Uterus (tissue), 3 donors: ENCODE measurements at regions not wholly inside any gene's neighbourhood (a gene's known extent, or its start where the extent isn't known, plus 50 kb on each side); places are given as distances from the start of the nearest gene placed in this dataset.

Experiments
- DNase-seq, 2 donors: peaks; one replicate each; pipeline ENCODE4 v3.0.0-alpha.2; 2019 to 2020
- H3K27ac ChIP-seq, 2 donors: fragments of 200-600 bp; sonication (generic); 1 replicate in 1 of 2; 2 replicates in 1 of 2; pipeline ENCODE4 v1.5.1; 2016 to 2018
- H3K27me3 ChIP-seq, 2 donors: fragments of 200-600 bp; sonication (generic); one replicate each; pipeline ENCODE4 v1.5.1; 2018 to 2019; ENCODE audit warnings: control low read depth in 1 of 2
- H3K36me3 ChIP-seq, 2 donors: fragments of 200-600 bp; sonication (generic); one replicate each; pipeline ENCODE4 v1.5.1; 2019; ENCODE audit warnings: control low read depth in 1 of 2
- H3K4me1 ChIP-seq, 2 donors: fragments of 200-600 bp; sonication (generic); one replicate each; pipeline ENCODE4 v1.5.1; 2018 to 2019; ENCODE audit warnings: control low read depth in 1 of 2
- H3K4me3 ChIP-seq, 2 donors: fragments of 200-600 bp; sonication (generic); 1 replicate in 1 of 2; 2 replicates in 1 of 2; pipeline ENCODE4 v1.5.1; 2018 to 2019; ENCODE audit warnings: mild to moderate bottlenecking in 1 of 2
- H3K9me3 ChIP-seq, 2 donors: fragments of 200-600 bp; sonication (generic); one replicate each; pipeline ENCODE4 v1.5.1; 2019; ENCODE audit warnings: control low read depth in 1 of 2
- CTCF ChIP-seq, 4 experiments: fragments of 200-600 bp in 2 of 4; fragments of 450-650 bp in 2 of 4; sonication (generic) in 2 of 4; IDR thresholded peaks; one replicate each; pipeline ENCODE4 v1.5.1; 2016 to 2019; ENCODE audit warnings: antibody characterized with exemption in 4 of 4, mild to moderate bottlenecking in 2 of 4, moderate library complexity in 1 of 4
- POLR2A ChIP-seq, 2 donors: fragments of 450-650 bp; IDR thresholded peaks; one replicate each; pipeline ENCODE4 v1.6.1; 2016; ENCODE audit warnings: antibody characterized with exemption in 2 of 2, mild to moderate bottlenecking in 1 of 2, moderate library complexity in 1 of 2
- intact Hi-C: fragments of 100-400 bp; cut with DNase I; formaldehyde crosslinking; loops from one replicate; pipeline ENCODE4 v1.15.1; 2023; ENCODE audit warnings: low total_unique reads
- donor health status: DM: yes; HTN: yes; CAD: no.

- no peaks in the 10 kb centered on the region for H3K9me3 ChIP-seq
- H3K27ac ChIP-seq, result no peak overlapping the region
- TF ChIP-seq CTCF (IDR thresholded peaks at IDR 0.05) (no peak), POLR2A (IDR thresholded peaks at IDR 0.05) (no peak)
- H3K27me3 ChIP-seq, result no peaks in the 10 kb centered on the region
- no peak for DNase-seq
- H3K4me1 ChIP-seq, result no peaks in the 10 kb centered on the region
- no peak overlapping the region for H3K4me3 ChIP-seq
- H3K36me3 ChIP-seq, result no peaks in the 10 kb centered on the region
- intact Hi-C loops, result no loop called here
Measured at GRCh38 chr1:193609592-193609991, 423.2 kb upstream of the B3GALT2 start.

DNA sequence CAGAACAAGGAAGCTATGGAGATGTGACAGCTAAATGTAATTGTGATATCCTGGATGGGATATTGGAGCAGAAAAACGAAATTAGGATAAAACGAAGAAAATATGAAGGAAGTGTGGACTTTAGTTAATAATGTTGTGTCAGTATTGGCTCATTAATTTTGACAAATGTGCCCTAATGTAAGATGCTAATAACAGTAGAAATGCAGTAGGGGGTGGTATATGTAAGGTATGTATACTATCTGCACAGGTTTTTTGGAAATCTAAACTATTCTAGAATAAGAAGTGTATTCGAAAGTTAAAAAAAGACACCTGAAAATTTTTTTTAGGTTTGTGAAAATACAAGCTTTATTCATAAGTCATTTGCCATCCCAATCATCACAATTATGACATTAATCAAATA is 421.4 kb upstream of the B3GALT2 start:
- Histone ChIP-seq H3K27me3 (no peaks in the 10 kb centered on the region), H3K9me3 (no peaks in the 10 kb centered on the region), H3K27ac (no peak overlapping the region), H3K36me3 (no peaks in the 10 kb centered on the region), H3K4me1 (no peaks in the 10 kb centered on the region), H3K4me3 (no peak overlapping the region)
- TF ChIP-seq CTCF (IDR thresholded peaks at IDR 0.05) (no peak), POLR2A (IDR thresholded peaks at IDR 0.05) (no peak)
- no peak for DNase-seq
- intact Hi-C loops, result no loop called here

- DNase-seq, result no peak
- no peaks in the 10 kb centered on the region for H3K9me3 ChIP-seq
- H3K4me1 ChIP-seq, result no peaks in the 10 kb centered on the region
- no peaks in the 10 kb centered on the region for H3K27me3 ChIP-seq
- no peak overlapping the region for H3K4me3 ChIP-seq
- TF ChIP-seq CTCF (IDR thresholded peaks at IDR 0.05) (no peak), POLR2A (IDR thresholded peaks at IDR 0.05) (no peak)
- H3K36me3 ChIP-seq, result no peaks in the 10 kb centered on the region
- no peak overlapping the region for H3K27ac ChIP-seq
- intact Hi-C loops, result no loop called here
Measured at GRCh38 chr1:193606035-193606434, 419.6 kb upstream of the B3GALT2 start.

GRCh38 chr1:193602705-193603104 is 416.3 kb upstream of the B3GALT2 start:
- Histone ChIP-seq H3K4me3 (no peak overlapping the region), H3K4me1 (no peaks in the 10 kb centered on the region), H3K9me3 (no peaks in the 10 kb centered on the region), H3K27me3 (no peaks in the 10 kb centered on the region), H3K27ac (no peak overlapping the region), H3K36me3 (no peaks in the 10 kb centered on the region)
- no peak for DNase-seq
- TF ChIP-seq POLR2A (IDR thresholded peaks at IDR 0.05) (no peak), CTCF (IDR thresholded peaks at IDR 0.05) (no peak)
- intact Hi-C loops, result no loop called here

DNA sequence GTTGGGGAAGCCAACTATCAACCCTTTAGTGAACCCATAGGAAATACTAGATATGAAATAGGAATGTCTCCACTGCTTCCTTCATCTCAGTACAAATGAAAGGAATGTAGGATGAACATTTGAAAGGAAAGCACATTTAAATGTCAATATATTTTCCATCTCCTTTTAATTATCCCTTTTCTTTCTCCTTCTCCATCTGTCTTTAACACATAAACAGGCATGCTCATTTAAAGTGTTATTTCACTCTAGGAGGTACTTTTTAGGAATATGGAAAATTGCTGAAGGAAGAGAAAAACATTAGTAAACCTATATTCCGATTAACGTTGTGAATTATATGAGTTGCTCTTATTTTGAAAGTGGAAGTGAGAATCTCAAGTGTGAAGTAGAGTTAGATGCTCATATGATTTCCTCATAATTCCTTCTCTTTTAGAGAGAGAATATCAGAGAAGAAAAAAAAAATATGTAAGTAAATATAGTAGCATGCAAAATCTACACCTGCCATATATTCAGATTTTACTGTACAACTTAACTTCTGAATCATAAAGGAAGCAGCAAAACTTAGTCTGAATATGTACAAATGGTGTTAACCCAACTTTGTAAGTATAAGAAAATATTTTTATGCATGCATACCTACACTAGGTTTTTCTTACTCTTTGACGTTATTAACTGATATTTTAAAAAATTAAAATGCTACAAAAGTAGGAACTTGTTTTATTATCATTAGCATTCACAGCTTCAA is 406.9 kb upstream of the B3GALT2 start:
- H3K4me1 ChIP-seq, result no peaks in the 10 kb centered on the region
- no peaks in the 10 kb centered on the region for H3K36me3 ChIP-seq
- no peaks in the 10 kb centered on the region for H3K9me3 ChIP-seq
- no peak for TF ChIP-seq CTCF (IDR thresholded peaks at IDR 0.05)
- TF ChIP-seq POLR2A (IDR thresholded peaks at IDR 0.05), result no peak
- DNase-seq, result no peak
- no peak overlapping the region for H3K27ac ChIP-seq
- H3K4me3 ChIP-seq, result no peak overlapping the region
- no peaks in the 10 kb centered on the region for H3K27me3 ChIP-seq
- intact Hi-C loops, result no loop called here
